Astrocyte (in vitro differentiated cells and primary cell): ENCODE measurements at regions not wholly inside any gene's neighbourhood (a gene's known extent, or its start where the extent isn't known, plus 50 kb on each side); places are given as distances from the start of the nearest gene placed in this dataset.

ENCODE experiments used
- DNase-seq: peaks from one replicate; pipeline ENCODE4 v3.0.0-alpha.2; 2010; ENCODE audit warnings: low read depth
- FAIRE-seq: peaks from 2 replicates; lab custom pipeline; 2011; peaks lifted over from hg19 to GRCh38; lab: Jason Lieb, UNC
- H2AFZ ChIP-seq: 2 replicates; pipeline ENCODE4 v1.6.0; 2012; ENCODE audit warnings: low read depth, low read length, inconsistent platforms
- H3K27ac ChIP-seq: 2 replicates; pipeline ENCODE4 v1.5.1; 2011; ENCODE audit warnings: low read depth, low read length, inconsistent platforms
- H3K27me3 ChIP-seq: 2 replicates; pipeline ENCODE4 v1.6.0; 2011; ENCODE audit warnings: low read length, inconsistent platforms; ENCODE audit not compliant: insufficient read depth
- H3K36me3 ChIP-seq: 2 replicates; pipeline ENCODE4 v1.5.1; 2011; ENCODE audit warnings: low read length, inconsistent platforms; ENCODE audit not compliant: insufficient read depth
- H3K4me1 ChIP-seq: 2 replicates; pipeline ENCODE4 v1.5.1; 2011; ENCODE audit warnings: low read length, inconsistent platforms; ENCODE audit not compliant: insufficient read depth
- H3K4me2 ChIP-seq: 2 replicates; pipeline ENCODE4 v1.6.0; 2012; ENCODE audit warnings: low read length, inconsistent platforms
- H3K4me3 ChIP-seq: 2 replicates; pipeline ENCODE4 v1.5.1; 2011; ENCODE audit warnings: low read depth, mild to moderate bottlenecking, low read length, inconsistent platforms; ENCODE audit not compliant: insufficient read depth
- H3K79me2 ChIP-seq: 2 replicates; pipeline ENCODE4 v1.6.0; 2012; ENCODE audit warnings: mild to moderate bottlenecking, low read length, inconsistent platforms; ENCODE audit not compliant: insufficient read depth
- H3K9ac ChIP-seq: 2 replicates; pipeline ENCODE4 v1.6.0; 2012; ENCODE audit warnings: mild to moderate bottlenecking, low read length, inconsistent platforms
- H3K9me3 ChIP-seq: 2 replicates; pipeline ENCODE4 v1.5.1; 2012; ENCODE audit warnings: low read depth, mild to moderate bottlenecking, low read length, inconsistent platforms; ENCODE audit not compliant: insufficient read depth
- H4K20me1 ChIP-seq: 2 replicates; pipeline ENCODE4 v1.6.0; 2012; ENCODE audit warnings: low read length, inconsistent platforms; ENCODE audit not compliant: insufficient read depth
- H3K27ac Mint-ChIP-seq: one replicate; pipeline ENCODE4 v1.8.0; 2021; ENCODE audit warnings: mild to moderate bottlenecking, mixed read lengths; ENCODE audit not compliant: unreplicated experiment
- H3K27me3 Mint-ChIP-seq: one replicate; pipeline ENCODE4 v1.8.0; 2021; ENCODE audit warnings: low read depth, mixed read lengths; ENCODE audit not compliant: unreplicated experiment
- H3K36me3 Mint-ChIP-seq: one replicate; pipeline ENCODE4 v1.8.0; 2021; ENCODE audit warnings: low read depth, mixed read lengths; ENCODE audit not compliant: unreplicated experiment
- H3K4me1 Mint-ChIP-seq: one replicate; pipeline ENCODE4 v1.8.0; 2021; ENCODE audit warnings: low read depth, mixed read lengths; ENCODE audit not compliant: unreplicated experiment
- H3K4me3 Mint-ChIP-seq: one replicate; pipeline ENCODE4 v1.8.0; 2021; ENCODE audit warnings: mild to moderate bottlenecking, moderate library complexity, mixed read lengths; ENCODE audit not compliant: unreplicated experiment
- H3K9me3 Mint-ChIP-seq: one replicate; pipeline ENCODE4 v1.8.0; 2021; ENCODE audit warnings: mild to moderate bottlenecking, mixed read lengths; ENCODE audit not compliant: unreplicated experiment
- EZH2 ChIP-seq: IDR thresholded peaks from 2 replicates; pipeline ENCODE4 v1.6.1; 2012; ENCODE audit warnings: mild to moderate bottlenecking, low read length, inconsistent platforms; ENCODE audit not compliant: insufficient read depth
- TF ChIP-seq, protein P1 (sequence below): IDR thresholded peaks from 2 replicates; pipeline ENCODE4 v1.5.1; 2011; ENCODE audit warnings: low read depth, mild to moderate bottlenecking, inconsistent platforms, low read length, moderate library complexity; ENCODE audit not compliant: insufficient read depth

DNA sequence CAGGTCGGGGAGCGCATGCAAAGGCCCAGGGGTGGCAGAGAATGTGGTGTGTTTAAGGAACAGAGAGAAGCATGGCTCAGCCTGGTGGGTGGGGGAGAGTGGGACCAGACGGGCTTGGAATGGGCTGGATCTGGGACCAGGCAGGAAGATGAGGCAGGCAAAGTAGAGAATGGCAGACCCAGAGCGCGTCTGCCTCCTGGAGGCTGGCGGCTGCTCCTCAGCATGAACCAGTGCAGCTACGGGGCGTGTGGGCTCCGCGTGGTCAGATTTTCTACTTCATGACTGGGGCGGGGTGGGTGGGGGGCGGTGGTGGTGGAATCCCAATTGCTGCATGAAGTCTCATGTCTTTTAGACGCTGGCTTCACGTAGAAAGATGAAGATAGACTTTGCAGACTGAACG is 135.6 kb downstream of the TFAP2C start:
- H2AFZ ChIP-seq: no peak overlapping the region
- no peak overlapping the region for H3K4me2 ChIP-seq
- no peak overlapping the region for H3K4me3 ChIP-seq
- Mint-ChIP-seq H3K4me3 (no peak overlapping the region), H3K27ac (no peak overlapping the region), H3K4me1 (no peaks in the 10 kb centered on the region), H3K27me3 (peaks cover 2% of the 10 kb centered on the region), H3K36me3 (no peaks in the 10 kb centered on the region), H3K9me3 (peaks cover 6% of the 10 kb centered on the region)
- DNase-seq (no peak), FAIRE-seq (no peak)
- H3K27me3 ChIP-seq: no peaks in the 10 kb centered on the region
- TF ChIP-seq, protein P1, sequence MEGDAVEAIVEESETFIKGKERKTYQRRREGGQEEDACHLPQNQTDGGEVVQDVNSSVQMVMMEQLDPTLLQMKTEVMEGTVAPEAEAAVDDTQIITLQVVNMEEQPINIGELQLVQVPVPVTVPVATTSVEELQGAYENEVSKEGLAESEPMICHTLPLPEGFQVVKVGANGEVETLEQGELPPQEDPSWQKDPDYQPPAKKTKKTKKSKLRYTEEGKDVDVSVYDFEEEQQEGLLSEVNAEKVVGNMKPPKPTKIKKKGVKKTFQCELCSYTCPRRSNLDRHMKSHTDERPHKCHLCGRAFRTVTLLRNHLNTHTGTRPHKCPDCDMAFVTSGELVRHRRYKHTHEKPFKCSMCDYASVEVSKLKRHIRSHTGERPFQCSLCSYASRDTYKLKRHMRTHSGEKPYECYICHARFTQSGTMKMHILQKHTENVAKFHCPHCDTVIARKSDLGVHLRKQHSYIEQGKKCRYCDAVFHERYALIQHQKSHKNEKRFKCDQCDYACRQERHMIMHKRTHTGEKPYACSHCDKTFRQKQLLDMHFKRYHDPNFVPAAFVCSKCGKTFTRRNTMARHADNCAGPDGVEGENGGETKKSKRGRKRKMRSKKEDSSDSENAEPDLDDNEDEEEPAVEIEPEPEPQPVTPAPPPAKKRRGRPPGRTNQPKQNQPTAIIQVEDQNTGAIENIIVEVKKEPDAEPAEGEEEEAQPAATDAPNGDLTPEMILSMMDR: no peak
- TF ChIP-seq EZH2: no peak
- no peak overlapping the region for H3K27ac ChIP-seq
- H3K4me1 ChIP-seq: peaks cover 2% of the 10 kb centered on the region
- no peaks in the 10 kb centered on the region for H3K36me3 ChIP-seq
- H3K9ac ChIP-seq: no peak overlapping the region
- H3K9me3 ChIP-seq: no peaks in the 10 kb centered on the region
- H3K79me2 ChIP-seq: no peaks in the 10 kb centered on the region
- no peaks in the 10 kb centered on the region for H4K20me1 ChIP-seq

GRCh38 chr20:56765172-56766073 is 136.3 kb downstream of the TFAP2C start:
- H3K9ac ChIP-seq: no peak overlapping the region
- H3K4me3 ChIP-seq: no peak overlapping the region
- Mint-ChIP-seq H3K36me3 (no peaks in the 10 kb centered on the region), H3K27ac (no peak overlapping the region), H3K9me3 (peaks cover 6% of the 10 kb centered on the region), H3K27me3 (peaks cover 2% of the 10 kb centered on the region), H3K4me1 (no peaks in the 10 kb centered on the region), H3K4me3 (no peak overlapping the region)
- no peak overlapping the region for H2AFZ ChIP-seq
- H3K27me3 ChIP-seq: no peaks in the 10 kb centered on the region
- TF ChIP-seq EZH2: no peak
- TF ChIP-seq, protein P1: no peak
- no peaks in the 10 kb centered on the region for H4K20me1 ChIP-seq
- no peak overlapping the region for H3K4me2 ChIP-seq
- H3K79me2 ChIP-seq: no peaks in the 10 kb centered on the region
- no peaks in the 10 kb centered on the region for H3K36me3 ChIP-seq
- no peak for FAIRE-seq
- no peaks in the 10 kb centered on the region for H3K9me3 ChIP-seq
- no peak overlapping the region for H3K27ac ChIP-seq
- no peak for DNase-seq
- H3K4me1 ChIP-seq: peaks cover 8% of the 10 kb centered on the region

- Histone ChIP-seq H2AFZ (no peak overlapping the region), H3K9ac (no peak overlapping the region), H3K4me3 (no peak overlapping the region), H3K9me3 (no peaks in the 10 kb centered on the region), H3K27ac (no peak overlapping the region), H3K4me2 (no peak overlapping the region), H3K4me1 (peaks cover 8% of the 10 kb centered on the region), H3K27me3 (no peaks in the 10 kb centered on the region), H3K79me2 (no peaks in the 10 kb centered on the region), H4K20me1 (no peaks in the 10 kb centered on the region), H3K36me3 (no peaks in the 10 kb centered on the region)
- Mint-ChIP-seq H3K4me1 (no peaks in the 10 kb centered on the region), H3K27ac (no peak overlapping the region), H3K27me3 (peaks cover 5% of the 10 kb centered on the region), H3K9me3 (peaks cover 6% of the 10 kb centered on the region), H3K4me3 (no peak overlapping the region), H3K36me3 (no peaks in the 10 kb centered on the region)
- TF ChIP-seq EZH2: no peak
- TF ChIP-seq, protein P1: no peak
- FAIRE-seq (no peak), DNase-seq (no peak)
Observed at GRCh38 chr20:56766528-56766927, 137.4 kb downstream of the TFAP2C start.
